ENCODE measurements at regions not wholly inside any gene's neighbourhood (a gene's known extent, or its start where the extent isn't known, plus 50 kb on each side); places are given as distances from the start of the nearest gene placed in this dataset.

DNA sequence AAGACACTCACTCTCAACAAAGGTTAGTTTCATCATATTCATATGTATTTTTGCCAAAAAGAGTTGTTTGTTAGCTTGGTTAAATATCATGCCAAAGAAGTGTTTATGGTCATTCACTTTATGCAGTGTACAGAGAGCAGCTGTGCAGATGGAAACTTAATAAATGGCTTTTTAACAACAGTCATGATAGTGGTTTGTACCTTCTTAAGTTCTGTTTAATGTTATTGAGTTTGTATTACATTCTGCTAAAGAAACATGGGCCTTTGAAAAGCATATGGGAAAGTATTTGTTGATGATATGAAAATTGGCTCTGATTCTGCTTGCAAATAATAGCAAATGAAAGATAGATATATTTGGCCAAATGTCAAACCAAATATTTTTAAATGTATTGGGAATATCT lies 607.3 kb downstream of the NCAM2 start:
- DNase-seq, result no peak

DNA sequence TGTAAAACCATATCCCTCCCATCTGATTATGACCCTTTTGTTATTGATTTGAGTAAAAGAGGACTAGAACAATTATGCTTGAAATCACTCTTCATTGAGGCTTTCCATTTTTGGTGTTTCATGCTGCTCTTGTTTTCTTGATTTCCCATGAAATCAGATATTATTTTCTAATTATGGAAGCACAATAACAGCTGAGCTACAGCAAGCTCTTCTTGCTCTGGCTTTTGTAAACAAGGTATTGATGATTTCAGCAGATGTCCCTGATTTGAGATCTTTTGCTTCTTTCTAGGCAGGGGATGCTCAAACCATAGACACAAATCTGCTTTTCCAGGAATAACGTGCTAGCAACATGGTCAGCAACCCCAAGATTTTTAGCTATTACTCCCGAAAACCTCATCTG lies 607.8 kb downstream of the NCAM2 start:
- no peak for DNase-seq

DNA sequence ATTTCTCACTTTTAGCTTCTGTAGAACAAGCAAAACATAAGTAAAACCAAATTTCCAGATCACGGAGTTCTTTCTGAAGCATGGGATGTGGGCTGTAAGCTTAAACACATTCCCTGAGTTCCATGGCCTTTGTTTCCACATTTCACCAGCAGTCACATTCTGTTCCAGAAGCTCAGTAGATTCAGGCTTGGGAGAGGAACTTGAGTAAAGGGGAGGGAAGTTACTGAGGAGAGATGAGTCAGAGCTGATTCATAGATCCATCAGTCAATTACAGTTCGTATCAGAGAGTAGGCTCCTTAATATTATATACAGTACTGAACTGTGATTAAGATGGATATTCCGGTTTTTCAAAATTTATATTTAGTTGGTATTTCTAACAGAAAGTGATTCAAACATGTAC lies 614.3 kb downstream of the NCAM2 start:
- no peak for DNase-seq

DNA sequence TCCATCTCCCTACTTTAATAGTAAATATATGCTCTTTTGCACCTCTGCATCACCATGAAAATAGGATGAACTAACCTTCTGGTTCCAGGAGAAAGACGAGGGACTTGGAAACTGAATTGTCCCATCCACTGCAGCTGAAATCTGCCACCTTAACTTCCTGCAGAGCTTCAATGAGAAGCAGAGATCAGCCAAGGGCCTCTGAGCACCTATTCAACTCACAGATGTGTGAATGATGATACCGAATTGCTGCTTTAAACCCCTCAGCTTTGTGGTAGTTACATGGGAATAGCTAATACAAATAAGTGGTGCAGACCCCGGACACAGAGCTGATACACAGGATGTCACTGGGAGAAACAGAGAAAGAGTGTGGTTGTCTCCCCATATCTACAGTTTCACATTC lies 616.8 kb downstream of the NCAM2 start:
- DNase-seq, result no peak

DNA sequence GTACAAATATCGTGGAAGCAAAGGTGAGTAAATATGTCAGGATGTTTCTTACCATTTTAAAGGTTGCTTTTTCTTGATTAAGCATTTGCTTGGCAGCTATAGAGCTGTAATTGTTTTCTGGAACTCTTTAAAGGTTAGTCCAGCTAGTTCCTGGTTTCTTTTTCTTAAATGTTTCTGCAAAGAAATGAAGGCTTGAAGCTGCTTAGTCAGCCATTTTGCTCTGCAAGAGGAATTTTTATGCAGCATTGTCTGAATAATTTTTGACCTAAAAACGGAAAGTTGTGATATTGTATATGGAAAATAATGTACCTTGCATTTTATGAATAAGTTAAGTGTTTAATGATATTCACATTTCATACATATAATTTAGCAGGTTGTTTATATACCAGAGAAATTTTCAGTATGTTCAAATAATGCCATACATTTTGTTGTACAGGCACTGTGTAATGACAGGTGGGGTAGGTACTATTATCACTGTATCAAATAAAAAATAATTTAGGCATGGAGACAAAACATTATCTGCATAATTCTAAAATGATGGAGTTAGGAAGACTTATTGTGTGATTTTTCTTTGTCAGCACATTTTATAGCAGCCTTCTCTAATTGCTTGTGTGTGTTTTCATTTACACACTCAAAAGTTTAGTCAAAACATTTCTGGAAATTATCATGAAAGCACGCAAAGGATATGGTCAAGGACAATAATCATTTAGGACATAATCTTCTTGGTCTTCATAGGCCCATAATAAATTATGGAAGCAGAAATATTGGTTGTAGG lies 624.4 kb downstream of the NCAM2 start:
- no peak for DNase-seq

DNA sequence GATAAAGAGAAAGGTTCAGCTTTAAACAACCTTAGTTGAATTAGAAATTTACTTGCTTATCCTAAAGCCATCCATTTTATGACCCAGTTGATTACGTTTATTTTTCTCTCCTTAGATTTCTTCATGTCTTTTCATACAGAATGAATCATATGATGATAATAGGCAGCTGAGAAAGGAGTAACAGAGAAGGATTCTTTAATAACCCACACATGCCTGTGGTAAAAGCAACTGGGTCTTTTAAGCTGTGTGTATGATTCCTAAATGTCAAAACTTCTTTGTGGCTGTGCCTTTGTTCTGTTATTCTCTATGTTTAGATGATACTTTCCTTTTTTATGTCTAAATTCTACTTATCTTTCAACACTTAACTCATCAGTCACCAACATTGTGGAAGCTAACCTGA lies 626.5 kb downstream of the NCAM2 start:
- no peak for DNase-seq

DNA sequence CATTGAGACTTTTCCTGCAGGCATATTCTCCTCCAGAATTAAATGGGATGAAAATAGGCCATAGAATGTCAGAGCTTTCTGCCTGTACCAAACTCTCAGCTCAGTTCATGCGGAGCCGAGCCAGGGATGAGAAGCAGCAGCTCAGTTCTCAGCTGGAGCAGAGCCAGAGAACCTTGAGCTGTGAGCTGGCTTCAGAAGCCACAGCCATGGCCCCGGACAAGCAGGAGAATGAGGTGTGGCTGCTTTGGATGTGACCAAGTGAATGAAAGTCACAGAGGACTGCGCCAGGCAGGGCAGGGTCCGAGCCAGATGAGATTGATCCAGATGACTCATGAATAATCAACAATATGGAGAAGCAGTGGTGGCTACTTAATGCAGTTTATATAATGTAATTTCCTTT lies 633.8 kb downstream of the NCAM2 start:
- no peak for DNase-seq

DNA sequence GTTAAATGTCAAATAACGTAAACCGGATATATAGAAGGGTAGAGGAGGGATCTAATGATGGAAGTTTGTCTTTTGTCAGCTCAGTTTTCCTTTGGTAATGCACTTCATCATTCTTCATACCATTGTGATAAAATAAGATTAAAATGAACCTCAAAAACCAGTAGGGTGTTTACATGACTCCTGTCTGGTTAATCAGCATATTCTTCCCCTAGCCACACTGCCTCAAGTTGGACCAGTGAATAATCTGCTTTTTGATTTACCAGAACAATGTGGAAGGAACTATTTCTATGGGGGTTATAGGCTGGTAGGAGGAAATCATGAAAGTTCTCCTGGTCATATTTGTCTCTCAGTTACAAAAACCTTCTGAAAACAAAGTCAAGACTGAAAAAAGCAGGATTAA lies 634.7 kb downstream of the NCAM2 start:
- DNase-seq, result no peak

DNA sequence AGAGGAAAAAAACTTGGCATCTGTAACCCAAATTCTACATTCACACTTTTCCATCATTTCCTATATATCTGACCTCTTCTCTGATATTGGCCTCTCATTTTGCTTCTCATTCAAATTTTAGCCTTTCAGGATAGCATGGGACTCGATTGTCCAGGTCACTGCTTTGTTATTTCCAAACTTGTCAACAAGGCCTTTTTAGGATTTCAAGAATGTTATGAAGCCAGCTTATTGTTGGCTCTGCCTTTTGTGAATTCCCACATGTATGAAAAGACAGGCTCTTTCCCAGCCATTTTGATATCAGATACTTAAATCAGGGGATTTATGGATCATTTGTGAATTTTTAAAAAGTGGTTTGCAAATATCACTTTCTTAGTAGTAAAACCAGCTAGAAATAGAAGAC lies 663.5 kb downstream of the NCAM2 start:
- no peak for DNase-seq

DNA sequence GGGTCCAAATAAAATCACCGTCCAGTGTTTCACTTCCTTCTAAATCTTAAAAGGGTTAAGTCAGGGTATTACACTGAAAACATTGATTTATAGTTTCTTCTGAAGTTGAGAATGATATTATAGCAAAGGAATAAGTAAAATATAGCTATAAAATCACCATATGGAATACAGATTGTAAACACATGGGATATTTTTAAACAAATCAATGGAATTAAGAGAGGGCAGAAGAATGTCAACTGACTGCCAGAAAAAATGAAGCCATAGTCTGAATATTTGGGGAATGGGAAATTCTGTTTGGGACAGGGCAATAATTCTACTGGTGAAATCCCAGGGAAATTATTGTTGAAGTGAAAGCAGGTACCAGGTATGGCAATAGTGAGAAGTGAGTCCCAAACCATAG lies 664.6 kb downstream of the NCAM2 start:
- no peak for DNase-seq

DNA sequence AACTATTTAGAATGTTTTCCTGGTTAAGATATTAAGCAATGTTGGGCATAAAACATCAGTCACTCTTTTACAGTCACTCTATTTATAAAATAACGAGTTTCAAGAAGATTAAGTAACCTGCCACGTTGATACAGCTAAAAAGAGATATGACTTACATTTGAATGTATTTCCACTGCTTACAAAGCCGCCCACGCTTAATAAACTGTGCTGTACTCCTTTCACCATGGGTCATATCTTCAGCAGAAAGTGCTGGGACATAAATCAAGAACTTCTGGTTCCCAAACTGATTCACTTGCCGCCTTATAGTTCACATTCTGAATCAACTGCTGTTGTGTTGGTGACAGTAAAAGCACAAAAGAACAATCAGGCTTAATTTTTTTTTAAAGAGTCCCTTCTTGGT lies 666.7 kb downstream of the NCAM2 start:
- DNase-seq, result no peak

DNA sequence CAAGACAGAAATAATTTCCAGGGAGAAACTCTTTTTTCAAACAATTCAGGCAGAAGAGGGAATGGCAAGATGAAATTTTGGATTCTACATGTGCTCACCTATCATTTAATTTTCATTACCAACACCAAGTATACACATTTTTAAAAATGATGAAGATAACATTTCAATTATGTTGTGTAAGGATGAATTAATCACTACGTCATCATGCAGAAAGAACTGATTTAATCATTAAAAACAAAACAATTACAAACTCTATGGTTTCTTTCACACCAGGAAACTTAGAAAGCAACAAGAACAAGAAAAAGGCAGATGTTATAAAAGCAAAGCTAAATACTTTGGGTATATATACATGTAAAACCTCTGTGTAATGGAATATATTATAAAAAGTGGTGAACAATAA lies 668.5 kb downstream of the NCAM2 start:
- DNase-seq, result no peak

DNA sequence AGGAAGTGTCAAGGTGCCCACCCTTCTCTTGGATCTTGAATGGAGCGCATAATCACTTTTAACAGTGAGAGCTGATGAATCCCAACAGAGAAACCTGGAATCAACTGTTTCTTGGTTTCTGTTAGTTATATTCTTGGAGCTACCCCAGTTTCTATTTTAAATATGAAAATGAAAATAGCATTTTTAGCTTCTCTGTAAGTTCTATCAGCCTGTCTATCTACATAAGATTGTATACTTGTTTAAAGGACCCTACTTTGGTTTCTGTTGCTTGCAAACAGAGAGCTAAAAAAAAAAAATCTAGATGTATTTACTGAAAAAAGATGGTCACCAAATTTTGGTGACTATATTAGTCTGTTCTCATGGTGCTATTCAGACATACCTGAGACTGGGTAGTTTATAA lies 670.0 kb downstream of the NCAM2 start:
- no peak for DNase-seq

DNA sequence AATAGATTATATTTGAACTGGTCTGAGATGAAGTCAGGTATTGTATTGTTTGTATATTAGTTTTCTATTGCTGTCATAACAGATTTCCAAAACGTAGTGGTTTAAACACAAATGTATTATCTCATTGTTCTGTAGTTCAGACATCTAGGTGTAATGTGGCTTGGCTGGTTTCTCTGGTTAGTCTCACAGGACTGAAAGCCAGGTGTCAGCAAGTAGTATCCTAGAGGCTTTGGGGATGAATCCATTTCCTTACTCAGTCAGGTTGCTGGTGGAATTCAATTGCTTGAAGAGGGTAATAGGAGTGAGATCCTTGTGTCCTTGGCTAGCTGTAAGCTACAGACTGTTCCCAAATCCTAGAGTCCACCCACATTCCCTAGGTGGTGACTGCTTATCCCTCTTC lies 675.8 kb downstream of the NCAM2 start:
- no peak for DNase-seq

DNA sequence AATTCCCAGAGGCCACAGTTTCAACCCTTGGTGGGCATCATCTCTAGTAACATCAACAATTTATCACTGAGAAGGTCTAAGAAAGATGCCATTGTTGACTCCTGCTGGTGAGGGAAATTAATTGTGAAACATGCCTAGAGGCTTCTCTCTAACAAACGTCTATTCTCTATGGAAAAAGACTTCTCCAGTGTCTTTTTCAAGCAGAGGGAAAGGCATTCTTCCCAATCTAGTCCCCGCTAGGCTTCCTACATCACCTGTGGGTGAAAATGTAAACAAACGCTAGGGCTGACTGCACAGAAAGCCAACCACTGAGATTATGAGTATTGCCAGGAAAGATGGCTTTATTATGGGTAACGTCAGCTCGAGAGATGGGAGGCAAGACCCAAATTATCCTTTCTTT lies 677.4 kb downstream of the NCAM2 start:
- DNase-seq, result no peak

DNA sequence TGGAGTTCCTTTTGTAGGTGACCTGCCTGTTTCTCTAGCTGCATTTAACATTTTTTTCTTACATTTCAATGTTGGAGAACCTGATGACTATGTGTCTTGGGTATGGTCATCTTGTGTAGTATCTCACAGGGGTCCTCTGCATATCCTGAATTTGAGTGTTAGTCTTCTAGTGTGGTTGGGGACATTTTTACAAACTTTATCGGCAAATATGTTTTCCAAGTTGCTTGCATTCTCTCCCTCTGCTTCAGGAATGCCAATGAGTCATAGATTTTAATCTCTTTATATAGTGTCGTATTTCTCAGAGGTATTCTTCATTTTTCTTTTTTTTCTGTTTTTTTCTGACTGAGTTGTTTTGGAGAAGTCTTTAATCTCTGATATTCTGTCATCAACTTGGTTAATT lies 684.0 kb downstream of the NCAM2 start:
- DNase-seq, result no peak

DNA sequence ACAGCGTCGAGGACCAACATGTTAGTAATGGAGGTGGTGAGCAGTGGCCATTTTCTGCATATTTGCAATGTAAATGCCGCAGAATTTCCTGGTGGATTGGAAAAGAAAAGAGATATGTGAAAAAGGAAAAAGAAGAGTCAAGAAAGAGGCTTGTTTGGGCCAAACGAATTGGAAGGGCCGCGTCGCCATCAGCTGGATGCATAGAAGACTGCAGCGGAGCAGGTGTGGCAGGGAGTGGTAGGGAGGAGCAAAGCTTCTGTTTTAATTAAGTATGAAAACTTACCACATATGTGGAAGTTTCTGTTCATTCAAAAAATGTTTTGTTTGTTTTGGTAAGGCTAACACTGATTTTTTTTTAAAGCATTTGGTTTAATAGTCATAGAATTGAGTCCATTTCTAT lies 690.7 kb downstream of the NCAM2 start:
- DNase-seq, result no peak

DNA sequence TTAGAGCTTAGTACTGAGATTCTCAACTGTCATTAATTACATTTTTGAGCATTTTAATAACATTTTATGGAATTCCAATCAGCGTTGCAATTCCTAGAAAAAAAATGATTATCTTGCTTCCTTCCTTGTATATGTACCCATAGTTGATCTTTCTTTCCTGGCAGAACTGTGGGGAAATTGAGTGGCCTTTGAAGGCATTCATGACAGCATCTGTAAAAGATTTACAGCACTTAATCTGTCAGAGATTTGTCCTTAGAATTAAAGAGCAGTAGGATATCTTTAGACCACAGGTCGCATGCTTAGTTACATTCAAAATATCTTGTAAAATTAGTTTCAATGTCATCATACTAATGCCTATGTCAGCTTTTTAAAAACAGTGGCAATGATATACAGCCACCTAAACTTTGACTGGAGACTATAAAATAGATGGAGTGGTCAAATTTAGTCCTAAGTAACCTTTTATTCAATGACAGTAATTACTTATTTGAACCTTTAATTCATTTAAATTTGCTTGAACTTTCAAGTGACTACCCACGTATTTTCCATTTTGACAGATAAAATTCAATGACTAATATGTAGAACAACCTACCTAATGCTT lies 692.0 kb downstream of the NCAM2 start:
- no peak for DNase-seq

DNA sequence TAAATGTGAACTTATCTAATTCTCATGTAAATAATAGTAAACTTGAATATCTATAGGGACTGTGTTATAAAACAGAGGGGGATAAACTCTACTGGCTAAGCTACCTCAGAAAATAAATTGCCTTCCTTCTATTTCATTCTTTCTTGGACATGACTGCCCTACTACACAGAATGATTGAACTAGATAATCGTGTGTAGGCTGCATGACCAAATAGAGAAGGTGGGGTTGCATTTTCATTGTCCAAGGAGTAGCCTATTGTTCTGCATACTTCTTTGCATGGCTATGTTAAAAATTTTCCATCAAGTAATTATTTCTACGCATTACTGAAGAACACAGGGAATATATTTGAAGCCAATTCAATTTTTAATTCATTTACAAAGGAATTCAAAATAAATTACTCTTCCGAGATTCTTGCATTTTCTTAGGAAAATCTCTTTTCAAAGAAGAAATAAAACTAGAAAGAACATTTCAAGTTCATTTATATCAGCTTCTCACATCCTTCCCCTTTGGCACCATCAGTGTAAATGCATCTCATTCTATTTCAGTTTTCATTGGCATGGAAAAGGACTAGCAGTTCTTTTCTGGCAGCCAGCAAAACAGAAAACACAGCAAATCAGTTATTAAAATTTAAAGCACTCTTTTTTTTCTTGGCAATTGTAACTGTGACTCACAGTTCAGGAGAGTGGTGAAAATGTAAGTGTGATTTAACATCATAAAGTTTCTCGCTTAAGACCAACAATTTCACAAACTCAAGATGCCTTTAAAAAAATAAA lies 714.7 kb downstream of the NCAM2 start:
- no peak for DNase-seq

DNA sequence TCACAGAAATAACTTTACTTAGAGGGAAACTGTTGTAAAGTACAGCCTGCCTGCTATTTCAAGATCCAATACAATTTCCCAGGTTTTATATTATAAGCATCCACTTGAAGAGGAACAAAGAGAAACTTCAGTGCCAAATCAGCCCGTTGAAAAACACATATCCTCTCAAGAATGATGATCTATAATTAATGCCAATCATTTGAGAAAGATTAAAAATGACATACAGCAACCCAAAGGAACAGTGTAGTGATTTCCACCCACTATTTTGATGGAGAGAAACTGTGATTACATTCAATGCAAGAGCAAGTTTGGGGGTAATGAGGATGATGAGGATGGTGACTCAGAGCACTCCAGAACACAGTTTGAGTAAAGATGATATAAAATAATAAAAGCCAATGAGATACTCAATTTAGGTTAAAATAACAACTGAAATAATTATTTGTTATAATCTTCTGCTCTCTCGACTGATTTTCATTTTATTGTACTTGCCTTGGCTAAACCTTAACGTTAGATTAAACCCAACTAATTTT lies 715.5 kb downstream of the NCAM2 start:
- no peak for DNase-seq

DNA sequence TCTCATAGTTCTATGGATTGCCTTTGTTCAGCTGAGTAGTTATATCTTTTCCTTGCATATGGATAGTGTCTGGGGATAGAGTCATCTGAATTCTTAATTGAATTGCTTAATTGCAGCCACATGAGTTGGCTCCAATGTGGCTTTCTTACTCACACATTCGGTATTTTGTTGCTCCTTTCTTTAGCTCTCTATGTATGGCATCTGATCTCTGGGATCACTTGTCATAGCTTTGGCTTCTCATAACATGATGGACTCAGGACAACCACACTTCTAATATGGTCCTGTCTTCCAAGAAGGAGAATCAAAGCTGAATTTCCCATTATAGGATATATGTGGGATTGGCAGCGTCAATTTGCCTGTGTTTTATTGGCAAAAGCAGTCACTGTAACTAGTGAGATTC lies 716.2 kb downstream of the NCAM2 start:
- no peak for DNase-seq

DNA sequence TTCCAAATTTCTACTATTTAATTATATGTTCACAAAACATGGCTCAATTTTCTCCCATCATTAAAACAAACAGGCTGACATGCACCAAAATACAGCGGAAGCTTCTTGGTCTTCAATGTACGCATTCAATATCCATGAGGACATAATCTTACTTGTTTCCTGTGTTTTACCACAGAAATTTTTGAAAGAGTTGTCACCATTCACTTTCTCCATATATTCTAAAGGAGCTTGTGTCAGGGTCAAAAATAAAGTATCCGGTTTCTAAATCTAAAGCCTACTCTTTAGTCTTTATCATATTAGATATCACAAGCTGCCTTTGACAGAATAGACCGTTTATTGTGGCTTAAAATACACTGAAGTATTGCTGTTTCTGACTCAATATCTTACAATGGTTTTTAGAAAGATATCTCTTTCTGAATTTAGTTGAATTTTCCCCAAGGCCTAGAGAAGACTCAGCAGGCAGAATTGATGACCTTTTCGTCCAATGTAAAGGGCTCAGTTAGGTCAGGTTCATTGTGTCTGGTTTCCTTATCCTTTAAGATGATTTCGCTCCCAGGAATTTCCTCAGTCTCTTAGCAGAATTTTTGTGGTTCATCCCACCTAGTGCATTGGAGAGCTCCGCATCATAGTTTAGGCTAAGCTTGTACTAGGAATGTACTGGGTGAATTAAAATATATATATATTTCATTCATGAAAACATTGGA lies 717.2 kb downstream of the NCAM2 start:
- DNase-seq, result no peak

DNA sequence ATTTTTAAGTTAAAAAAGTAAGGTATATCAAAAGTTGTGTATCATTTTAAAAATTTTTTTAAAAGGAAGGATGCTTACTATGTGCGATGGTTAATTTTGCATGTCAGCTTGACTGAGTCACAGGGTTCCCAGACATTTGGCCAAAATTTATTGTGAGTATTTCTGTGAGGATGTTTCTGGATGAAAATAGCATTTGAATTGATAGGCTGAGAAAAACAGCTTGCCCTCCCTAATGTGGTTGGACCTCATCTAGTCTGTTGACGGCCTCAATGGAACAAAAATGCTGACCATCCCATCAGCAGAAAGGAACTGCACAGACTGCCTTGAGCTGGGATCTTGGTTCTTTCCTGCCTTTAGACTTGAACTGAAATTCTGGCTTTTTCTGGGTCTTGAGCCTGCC lies 724.5 kb downstream of the NCAM2 start:
- no peak for DNase-seq
